ENCODE measurements at regions not wholly inside any gene's neighbourhood (a gene's known extent, or its start where the extent isn't known, plus 50 kb on each side); places are given as distances from the start of the nearest gene placed in this dataset.

GRCh38 chr5:121675924-121676323, 175.8 kb upstream of the FTMT start:
- TF ChIP-seq USF2 (IDR thresholded peaks at IDR 0.05; ENCODE audit: low read depth, low read length) (no peak), ELK1 (IDR thresholded peaks at IDR 0.05; ENCODE audit: borderline replicate concordance, low read depth, low read length) (no peak), POLR2A (IDR thresholded peaks at IDR 0.05; ENCODE audit: low read depth, low read length) (no peak), RFX5 (IDR thresholded peaks at IDR 0.05; ENCODE audit: low read depth, low read length) (no peak), RAD21 (IDR thresholded peaks at IDR 0.05; ENCODE audit: low read length) (no peak), RCOR1 (IDR thresholded peaks at IDR 0.05; ENCODE audit: insufficient replicate concordance, low read length) (no peak), MAZ (IDR thresholded peaks at IDR 0.05; ENCODE audit: borderline replicate concordance, low read depth, low read length) (no peak)
- TF ChIP-seq, protein P1, sequence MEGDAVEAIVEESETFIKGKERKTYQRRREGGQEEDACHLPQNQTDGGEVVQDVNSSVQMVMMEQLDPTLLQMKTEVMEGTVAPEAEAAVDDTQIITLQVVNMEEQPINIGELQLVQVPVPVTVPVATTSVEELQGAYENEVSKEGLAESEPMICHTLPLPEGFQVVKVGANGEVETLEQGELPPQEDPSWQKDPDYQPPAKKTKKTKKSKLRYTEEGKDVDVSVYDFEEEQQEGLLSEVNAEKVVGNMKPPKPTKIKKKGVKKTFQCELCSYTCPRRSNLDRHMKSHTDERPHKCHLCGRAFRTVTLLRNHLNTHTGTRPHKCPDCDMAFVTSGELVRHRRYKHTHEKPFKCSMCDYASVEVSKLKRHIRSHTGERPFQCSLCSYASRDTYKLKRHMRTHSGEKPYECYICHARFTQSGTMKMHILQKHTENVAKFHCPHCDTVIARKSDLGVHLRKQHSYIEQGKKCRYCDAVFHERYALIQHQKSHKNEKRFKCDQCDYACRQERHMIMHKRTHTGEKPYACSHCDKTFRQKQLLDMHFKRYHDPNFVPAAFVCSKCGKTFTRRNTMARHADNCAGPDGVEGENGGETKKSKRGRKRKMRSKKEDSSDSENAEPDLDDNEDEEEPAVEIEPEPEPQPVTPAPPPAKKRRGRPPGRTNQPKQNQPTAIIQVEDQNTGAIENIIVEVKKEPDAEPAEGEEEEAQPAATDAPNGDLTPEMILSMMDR (conservative IDR thresholded peaks at IDR 0.05; ENCODE audit: low read depth, low read length) = no peak

Data from IMR-90 (cell line).